ENCODE measurements at regions not wholly inside any gene's neighbourhood (a gene's known extent, or its start where the extent isn't known, plus 50 kb on each side); places are given as distances from the start of the nearest gene placed in this dataset.
A peak's percentile ranks its signal among the peaks of the same experiment; 100 is the strongest.

- Histone ChIP-seq H4K91ac (ENCODE audit: insufficient read depth, low read depth, low read length) (no peak overlapping the region), H2BK15ac (ENCODE audit: low read depth, low read length) (no peak overlapping the region; the same call in 2 of the 3 replicates), H3K14ac (replicated peaks; ENCODE audit: low read depth, low read length) (no peak overlapping the region), H3K4me2 (ENCODE audit: low read depth, low read length) (no peak overlapping the region), H4K20me1 (ENCODE audit: insufficient read depth, low read length) (no peaks in the 10 kb centered on the region), H2BK5ac (ENCODE audit: low read depth, low read length, poor library complexity, severe bottlenecking) (no peak overlapping the region), H3K18ac (ENCODE audit: low read depth, low read length) (no peak overlapping the region), H3K27ac (ENCODE audit: insufficient read depth, low read length) (peak overlapping the region; percentile 12; the same call in 1 of the 2 replicates), H2BK20ac (ENCODE audit: low read depth, low read length) (peak overlapping the region; percentile 83; the same call in 1 of the 2 replicates), H2AFZ (replicated peaks; ENCODE audit: low read length, poor library complexity) (no peak overlapping the region), H3K36me3 (ENCODE audit: control insufficient read depth, insufficient read depth, low read length) (no peaks in the 10 kb centered on the region), H3K4me1 (ENCODE audit: control insufficient read depth, insufficient read depth, low read length) (peaks cover 17% of the 10 kb centered on the region), H3K56ac (ENCODE audit: extremely low read depth, insufficient read depth, low read length) (no peak overlapping the region), H4K8ac (ENCODE audit: low read depth in 2 of 2, low read length in 2 of 2) (peak overlapping the region in 1 of 2 experiments; percentile 8; a peak in 1 of 4 replicates), H3K23ac (ENCODE audit: low read depth, low read length) (no peak overlapping the region), H3K9me1 (ENCODE audit: insufficient read depth, low read length) (peaks cover 4% of the 10 kb centered on the region), H3K4ac (ENCODE audit: low read depth, low read length) (0 out of 2 replicates have a peak overlapping the region, but pooled peaks have one; percentile 11), H3K27me3 (ENCODE audit: control insufficient read depth, insufficient read depth, low read length) (no peaks in the 10 kb centered on the region), H3K4me3 (ENCODE audit: insufficient read depth, low read depth, low read length) (no peak overlapping the region), H2BK120ac (ENCODE audit: low read depth, low read length) (peak overlapping the region; percentile 91), H3K9me3 (ENCODE audit: control insufficient read depth, insufficient read depth, low read length) (no peaks in the 10 kb centered on the region), H4K5ac (ENCODE audit: low read depth, low read length) (no peak overlapping the region), H3K9ac (ENCODE audit: low read depth, low read length) (no peak overlapping the region), H2AK5ac (ENCODE audit: low read depth, low read length) (peak overlapping the region; percentile 15; the same call in 1 of the 2 replicates), H3K79me1 (ENCODE audit: low read depth in 1 of 2, low read length in 2 of 2) (0 out of 4 replicates have a peak, but pooled peaks cover 0 to 3% of the 10 kb centered on the region in 2 experiments), H2AK9ac (replicated peaks; ENCODE audit: low read depth, low read length, poor library complexity) (no peak overlapping the region)
- CTCF ChIA-PET, result no interaction called here
- WGBS, 2 experiments (ENCODE audit: extremely low coverage in 2 of 2, insufficient read length in 1 of 2), result 75% methylated on average over 10 of the region's 20 CpGs; no CpG with 5 or more reads in 1 of the 2 experiments
- ATAC-seq (ENCODE audit: low read depth), result peak; percentile 92
- dilution Hi-C loops (cut with HindIII; ENCODE audit: low sequenced_read_pairs, unreplicated experiment), result no loop called here
- POLR2A ChIA-PET (ENCODE audit: unreplicated experiment), result no interaction called here
- peak; percentile 71 for DNase-seq
- TF ChIP-seq MAZ (IDR thresholded peaks at IDR 0.05; ENCODE audit: borderline replicate concordance, low read depth, low read length), result no peak
- no peak for TF ChIP-seq USF2 (IDR thresholded peaks at IDR 0.05; ENCODE audit: low read depth, low read length)
- no peak for TF ChIP-seq RFX5 (IDR thresholded peaks at IDR 0.05; ENCODE audit: low read depth, low read length)
- no peak for TF ChIP-seq SMC3 (IDR thresholded peaks at IDR 0.05; ENCODE audit: low read depth, low read length)
- TF ChIP-seq FOS (IDR thresholded peaks at IDR 0.05; ENCODE audit: low read depth, low read length), result no peak
- TF ChIP-seq CEBPB (IDR thresholded peaks at IDR 0.05; ENCODE audit: low read depth, low read length), result no peak
- TF ChIP-seq MAFK (IDR thresholded peaks at IDR 0.05; ENCODE audit: low read depth, low read length), result no peak
- no TSS peak for BruUV-seq (replicated peaks)
- in situ Hi-C loops (cut with MboI; ENCODE audit: low sequenced_read_pairs), result no loop called here
- intact Hi-C loops (cut with micrococcal nuclease), result loop anchor here (10.0 kb wide), 1 partner anchor 234 kb away; no protein-coding TSS in a partner anchor
Observed at GRCh38 chr13:21979161-21979806, 308.4 kb downstream of the FGF9 start.
